BLaER1 treated with 17β-estradiol and CSF1 and Interleukin-3, amounts not matched to agents 10 nM and 100 nM (cell line): ENCODE measurements at regions not wholly inside any gene's neighbourhood (a gene's known extent, or its start where the extent isn't known, plus 50 kb on each side); places are given as distances from the start of the nearest gene placed in this dataset.

Experiments used
- H3K27ac ChIP-seq, 11 experiments: shearing (Covaris generic); formaldehyde crosslinking; 2 replicates each; pipeline ENCODE4 v1.8.1; 2022
- H3K27me3 ChIP-seq, 11 experiments: shearing (Covaris generic); formaldehyde crosslinking; 2 replicates each; pipeline ENCODE4 v1.8.1; 2022
- H3K36me3 ChIP-seq, 11 experiments: shearing (Covaris generic); formaldehyde crosslinking; 2 replicates each; pipeline ENCODE4 v1.8.1; 2022
- H3K4me1 ChIP-seq, 10 experiments: shearing (Covaris generic); formaldehyde crosslinking; 2 replicates each; pipeline ENCODE4 v1.8.1; 2022
- H3K4me2 ChIP-seq, 11 experiments: shearing (Covaris generic); formaldehyde crosslinking; 2 replicates each; pipeline ENCODE4 v1.8.1; 2022
- H3K4me3 ChIP-seq, 10 experiments: shearing (Covaris generic); formaldehyde crosslinking; 2 replicates each; pipeline ENCODE4 v1.8.1; 2022
- H3K9ac ChIP-seq, 11 experiments: shearing (Covaris generic); formaldehyde crosslinking; 2 replicates each; pipeline ENCODE4 v1.8.1; 2022
- H3K9me3 ChIP-seq, 11 experiments: shearing (Covaris generic); formaldehyde crosslinking; replicated peaks in 1 of 11; 2 replicates each; pipeline ENCODE4 v1.8.1; 2022
- H4K20me1 ChIP-seq, 11 experiments: shearing (Covaris generic); formaldehyde crosslinking; 2 replicates each; pipeline ENCODE4 v1.8.1; 2022
- Cebpa-rat ChIP-seq, 11 experiments: shearing (Covaris generic); IDR thresholded peaks; 2 replicates each; pipeline ENCODE4 v1.8.1; 2022

DNA sequence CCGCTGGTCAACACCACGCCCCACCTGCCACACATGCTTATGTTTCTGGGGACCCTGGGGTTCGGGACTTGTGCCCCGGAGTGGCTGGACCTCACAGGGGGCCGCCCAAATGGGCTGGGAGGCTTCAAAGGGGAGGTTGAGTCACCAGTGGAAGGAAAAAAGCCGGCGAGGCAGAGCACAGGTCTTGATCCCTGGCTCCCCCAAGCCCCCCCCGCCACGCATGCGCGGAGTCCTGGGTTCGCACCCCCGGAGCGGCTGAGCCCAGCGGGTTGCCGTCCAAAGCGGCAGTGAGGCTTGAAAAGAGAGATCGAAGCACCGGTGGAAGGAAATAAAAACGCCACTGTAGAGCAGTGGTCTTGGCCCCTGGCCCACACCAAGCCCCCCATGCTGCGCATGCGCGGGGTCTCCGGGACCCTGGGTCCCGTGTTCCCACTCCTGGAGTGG lies 313.5 kb downstream of the ALG10 start:
- Histone ChIP-seq H3K4me2 (no peak overlapping the region), H3K9ac (no peak overlapping the region), H3K4me1 (no peaks in the 10 kb centered on the region), H3K27me3 (no peaks in the 10 kb centered on the region), H4K20me1 (no peaks in the 10 kb centered on the region), H3K9me3 (peaks cover 100% of the 10 kb centered on the region in 11 experiments), H3K27ac (no peak overlapping the region), H3K4me3 (no peak overlapping the region), H3K36me3 (no peaks in the 10 kb centered on the region)
- no peak for TF ChIP-seq Cebpa-rat (IDR thresholded peaks at IDR 0.05)

DNA sequence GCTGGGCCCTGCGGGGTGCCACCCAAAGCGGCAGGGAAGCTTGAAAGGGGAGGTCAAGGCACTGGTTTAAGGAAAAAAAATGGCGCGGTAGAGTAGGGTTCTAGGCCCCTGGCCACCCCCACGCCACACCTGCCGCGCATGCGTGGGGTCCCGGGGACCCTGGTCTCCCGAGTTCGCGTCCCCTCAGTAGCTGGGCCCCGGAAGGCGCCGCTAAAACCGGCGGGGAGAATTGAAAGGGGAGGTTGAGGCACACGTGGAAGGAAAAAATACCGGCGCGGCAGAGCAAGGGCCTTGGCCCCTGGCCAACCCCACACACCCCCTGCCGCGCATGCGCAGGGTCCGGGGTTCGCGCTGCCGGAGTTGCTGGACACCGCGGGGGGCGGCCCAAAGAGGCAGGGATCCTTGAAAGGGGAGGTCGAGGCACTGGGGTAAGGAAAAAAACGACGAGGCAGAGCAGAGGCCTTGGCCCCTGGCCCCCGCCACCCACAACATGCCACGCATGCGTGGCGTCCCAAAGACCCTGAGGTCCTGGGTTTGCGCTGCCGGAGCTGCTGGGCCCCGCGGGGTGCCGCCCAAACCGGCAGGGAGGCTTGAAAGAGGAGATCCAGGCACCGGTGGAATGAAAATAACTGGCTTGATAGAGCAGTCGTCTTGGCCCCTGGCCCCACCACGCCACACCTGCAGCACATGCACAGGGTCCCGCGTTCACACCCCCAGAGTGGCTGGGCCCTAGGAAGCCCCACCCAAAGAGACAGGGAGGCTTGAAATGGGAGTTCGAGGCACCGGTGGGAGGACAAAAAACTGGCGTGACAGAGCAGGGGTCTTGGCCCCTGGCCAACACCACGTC lies 314.5 kb downstream of the ALG10 start:
- Histone ChIP-seq H4K20me1 (no peaks in the 10 kb centered on the region), H3K36me3 (no peaks in the 10 kb centered on the region), H3K27ac (no peak overlapping the region), H3K4me2 (no peak overlapping the region), H3K4me3 (peak overlapping the region in 1 of 10 experiments; percentile 31; a peak in 1 of 20 replicates), H3K4me1 (no peaks in the 10 kb centered on the region), H3K9me3 (peaks cover 100% of the 10 kb centered on the region in 11 experiments), H3K27me3 (no peaks in the 10 kb centered on the region), H3K9ac (no peak overlapping the region)
- no peak for TF ChIP-seq Cebpa-rat (IDR thresholded peaks at IDR 0.05)

DNA sequence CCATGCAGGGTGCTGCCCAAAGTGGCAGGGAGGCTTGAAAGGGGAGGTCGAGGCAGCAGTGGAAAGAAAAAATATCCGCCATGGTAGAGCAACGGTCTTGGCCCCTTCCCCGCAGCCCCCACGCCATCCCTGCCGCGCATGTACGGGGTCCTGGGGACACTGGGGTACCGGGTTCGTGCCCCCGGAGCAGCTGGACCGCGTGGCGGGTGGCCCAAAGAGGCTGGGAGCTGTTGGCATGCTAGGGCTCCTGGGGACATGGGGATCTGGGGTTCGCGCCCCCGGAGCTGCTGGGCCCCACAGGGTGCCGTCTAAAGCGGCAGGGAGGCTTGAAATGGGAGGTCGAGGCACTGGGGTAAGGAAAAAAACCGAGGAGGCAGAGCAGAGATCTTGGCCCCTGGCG lies 316.5 kb downstream of the ALG10 start:
- Histone ChIP-seq H3K4me2 (no peak overlapping the region), H3K27me3 (no peaks in the 10 kb centered on the region), H3K9me3 (peaks cover 100% of the 10 kb centered on the region in 11 experiments), H3K4me3 (peak overlapping the region in 1 of 10 experiments; percentile 22; a peak in 1 of 20 replicates), H3K4me1 (no peaks in the 10 kb centered on the region), H4K20me1 (no peaks in the 10 kb centered on the region), H3K27ac (no peak overlapping the region), H3K36me3 (no peaks in the 10 kb centered on the region), H3K9ac (no peak overlapping the region)
- no peak for TF ChIP-seq Cebpa-rat (IDR thresholded peaks at IDR 0.05)

DNA sequence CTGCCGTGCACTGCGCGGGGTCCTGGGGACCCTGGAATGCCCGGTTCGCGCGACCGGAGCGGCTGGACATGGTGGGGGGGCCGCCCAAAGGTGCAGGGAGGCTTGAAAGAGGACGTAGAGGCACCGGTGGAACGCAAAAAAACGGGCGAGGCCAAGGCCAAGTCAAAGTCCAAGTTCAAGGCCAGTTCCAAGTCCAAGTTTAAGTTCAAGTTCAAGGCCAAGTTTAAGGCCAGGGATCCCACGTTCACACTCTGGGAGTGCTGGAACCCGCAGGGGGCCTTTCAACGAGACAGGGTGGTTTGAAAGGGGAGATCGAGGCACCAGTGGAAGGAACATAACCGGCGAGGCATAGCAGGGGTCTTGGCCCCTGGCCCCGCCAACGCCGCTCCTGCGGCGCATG lies 317.6 kb downstream of the ALG10 start:
- Histone ChIP-seq H3K4me3 (no peak overlapping the region), H3K9ac (no peak overlapping the region), H3K27ac (no peak overlapping the region), H3K4me1 (no peaks in the 10 kb centered on the region), H3K27me3 (no peaks in the 10 kb centered on the region), H3K9me3 (peaks cover 100% of the 10 kb centered on the region in 11 experiments), H4K20me1 (no peaks in the 10 kb centered on the region), H3K36me3 (no peaks in the 10 kb centered on the region), H3K4me2 (no peak overlapping the region)
- no peak for TF ChIP-seq Cebpa-rat (IDR thresholded peaks at IDR 0.05)

DNA sequence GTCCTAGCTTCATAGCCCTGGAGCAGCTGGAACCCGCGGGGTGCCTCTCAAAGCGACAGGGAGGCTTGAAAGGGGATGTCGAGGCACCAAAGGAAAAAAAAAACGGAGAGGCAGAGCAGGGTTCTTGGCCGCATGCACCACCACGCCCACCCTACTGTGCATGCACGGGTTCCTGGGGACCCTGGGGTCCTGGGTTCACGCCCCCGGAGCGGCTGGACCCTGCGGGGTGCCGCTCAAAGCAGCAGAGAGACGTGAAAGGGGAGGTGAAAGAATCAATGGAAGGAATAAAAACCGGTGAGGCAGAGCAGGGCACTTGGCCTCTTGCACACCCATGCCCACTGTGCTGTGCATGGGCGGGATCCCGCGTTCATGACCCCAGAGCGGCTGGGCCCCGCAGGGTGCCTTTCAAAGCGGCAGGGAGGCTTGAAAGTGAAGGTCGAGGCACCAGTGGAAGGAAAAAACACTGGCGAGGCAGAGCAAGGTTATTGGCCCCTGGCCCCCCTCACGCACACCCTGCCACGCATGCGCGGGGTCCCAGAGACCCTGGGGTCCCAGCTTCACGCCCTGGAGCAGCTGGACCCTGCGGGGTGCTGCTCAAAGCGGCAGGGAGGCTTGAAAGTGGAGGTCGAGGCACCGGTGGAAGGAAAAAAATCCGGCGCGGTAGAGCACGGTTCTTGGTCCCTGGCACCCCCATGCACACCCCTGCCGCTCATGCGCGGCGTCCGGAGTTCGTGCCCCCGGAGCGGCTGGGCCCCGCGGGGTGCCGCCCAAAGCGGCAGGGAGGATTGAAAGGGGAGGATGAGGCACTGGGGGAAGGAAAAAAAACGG lies 318.5 kb downstream of the ALG10 start:
- no peaks in the 10 kb centered on the region for H3K36me3 ChIP-seq
- H3K27me3 ChIP-seq, result no peaks in the 10 kb centered on the region
- no peak overlapping the region for H3K9ac ChIP-seq
- H3K4me3 ChIP-seq, result no peak overlapping the region; a peak in 1 of 20 replicates
- H4K20me1 ChIP-seq, result no peaks in the 10 kb centered on the region
- peaks cover 100% of the 10 kb centered on the region in 11 experiments for H3K9me3 ChIP-seq
- no peak overlapping the region for H3K27ac ChIP-seq
- H3K4me2 ChIP-seq, result no peak overlapping the region
- no peak for TF ChIP-seq Cebpa-rat (IDR thresholded peaks at IDR 0.05)
- H3K4me1 ChIP-seq, result no peaks in the 10 kb centered on the region

DNA sequence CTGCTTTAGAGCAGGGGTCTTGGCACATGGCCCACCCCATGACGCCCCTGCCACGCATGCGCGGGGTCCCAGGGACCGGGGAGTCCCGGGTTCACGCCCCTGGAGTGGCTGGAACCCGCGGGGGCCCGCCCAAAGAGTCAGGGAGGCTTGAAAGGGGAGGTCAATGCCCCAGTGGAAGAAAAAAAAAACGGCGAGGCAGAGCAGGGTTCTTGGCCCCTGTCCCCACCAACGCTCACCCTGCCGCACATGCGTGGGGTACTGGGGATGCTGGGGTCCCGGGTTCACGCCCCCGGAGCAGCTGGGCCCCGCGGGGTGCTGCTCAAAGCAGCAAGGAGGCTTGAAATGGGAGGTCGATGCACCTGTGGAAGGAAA lies 319.1 kb downstream of the ALG10 start:
- no peak overlapping the region for H3K4me3 ChIP-seq
- no peak overlapping the region for H3K9ac ChIP-seq
- no peaks in the 10 kb centered on the region for H3K27me3 ChIP-seq
- H3K4me1 ChIP-seq, result no peaks in the 10 kb centered on the region
- no peak overlapping the region for H3K4me2 ChIP-seq
- H3K36me3 ChIP-seq, result no peaks in the 10 kb centered on the region
- no peak for TF ChIP-seq Cebpa-rat (IDR thresholded peaks at IDR 0.05)
- no peak overlapping the region for H3K27ac ChIP-seq
- H3K9me3 ChIP-seq, result peaks cover 100% of the 10 kb centered on the region in 11 experiments
- H4K20me1 ChIP-seq, result no peaks in the 10 kb centered on the region

DNA sequence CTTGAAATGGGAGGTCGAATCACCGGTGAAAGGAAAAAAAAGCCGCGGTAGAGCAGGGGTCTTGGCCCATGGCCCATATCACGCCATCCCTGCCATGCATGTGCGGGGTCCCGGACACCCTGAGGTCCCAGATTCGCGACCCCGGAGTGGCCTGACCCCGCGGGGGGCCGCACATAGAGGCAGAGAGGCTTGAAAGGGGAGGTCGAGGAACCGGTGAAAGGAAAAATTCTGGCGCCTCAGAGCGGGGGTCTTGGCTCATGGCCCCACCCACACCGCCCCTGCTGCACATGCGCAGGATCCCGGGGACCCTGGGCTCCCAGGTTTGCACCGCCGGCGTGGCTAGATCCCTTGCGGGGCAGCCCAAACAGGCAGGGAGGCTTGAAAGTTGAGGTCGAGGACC lies 319.8 kb downstream of the ALG10 start:
- H3K36me3 ChIP-seq, result no peaks in the 10 kb centered on the region
- no peaks in the 10 kb centered on the region for H3K4me1 ChIP-seq
- H3K4me3 ChIP-seq, result no peak overlapping the region
- no peak overlapping the region for H3K27ac ChIP-seq
- H3K4me2 ChIP-seq, result no peak overlapping the region
- no peak for TF ChIP-seq Cebpa-rat (IDR thresholded peaks at IDR 0.05)
- no peak overlapping the region for H3K9ac ChIP-seq
- H3K27me3 ChIP-seq, result no peaks in the 10 kb centered on the region
- peaks cover 100% of the 10 kb centered on the region in 11 experiments for H3K9me3 ChIP-seq
- H4K20me1 ChIP-seq, result no peaks in the 10 kb centered on the region

DNA sequence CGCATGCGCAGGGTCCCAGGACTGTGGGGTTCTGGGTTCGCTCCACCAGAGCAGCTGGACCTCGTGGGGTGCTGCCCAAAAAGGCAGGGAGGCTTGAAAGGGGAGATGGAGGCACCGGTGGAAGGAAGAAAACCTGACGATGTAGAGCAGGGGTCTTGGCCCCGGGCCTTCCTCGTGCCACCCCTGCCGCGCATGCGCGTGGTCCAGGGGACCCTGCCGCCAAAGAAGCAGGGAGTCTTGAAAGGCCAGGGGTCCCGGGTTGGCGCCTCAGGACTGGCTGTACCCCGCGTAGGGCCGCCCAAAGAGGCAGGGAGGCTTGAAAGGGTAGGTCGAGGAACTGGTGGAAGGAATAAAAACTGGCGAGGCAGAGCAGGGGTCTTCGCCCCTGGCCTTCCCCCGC lies 321.0 kb downstream of the ALG10 start:
- no peaks in the 10 kb centered on the region for H3K27me3 ChIP-seq
- no peaks in the 10 kb centered on the region for H3K36me3 ChIP-seq
- no peak overlapping the region for H3K27ac ChIP-seq
- no peaks in the 10 kb centered on the region for H4K20me1 ChIP-seq
- no peak for TF ChIP-seq Cebpa-rat (IDR thresholded peaks at IDR 0.05)
- H3K9me3 ChIP-seq, result peaks cover 100% of the 10 kb centered on the region in 11 experiments
- 0 out of 20 replicates have a peak overlapping the region, but pooled peaks of 1 of the 10 experiments have one; percentile 7 for H3K4me3 ChIP-seq
- H3K4me2 ChIP-seq, result no peak overlapping the region
- H3K4me1 ChIP-seq, result no peaks in the 10 kb centered on the region
- H3K9ac ChIP-seq, result no peak overlapping the region

DNA sequence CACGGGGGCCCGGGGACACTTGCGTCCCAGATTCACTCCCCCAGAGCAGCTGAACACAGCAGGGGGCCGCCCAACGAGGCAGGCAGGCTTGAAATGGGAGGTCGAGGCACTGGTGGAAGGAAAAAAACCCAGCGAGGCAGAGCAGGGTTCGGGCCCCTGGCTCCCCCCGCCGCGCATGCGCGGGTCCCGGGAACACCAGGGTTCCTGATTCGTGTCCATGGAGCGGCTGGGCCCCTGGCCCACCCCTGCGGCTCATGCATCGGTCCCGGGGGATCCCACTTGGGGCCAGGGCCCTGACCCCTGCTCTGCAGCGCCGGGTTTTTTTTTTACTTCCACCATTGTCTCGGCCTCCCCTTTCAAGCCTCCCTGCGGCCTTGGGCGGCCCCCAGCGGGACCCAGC lies 321.5 kb downstream of the ALG10 start:
- no peak overlapping the region for H3K4me2 ChIP-seq
- H3K9ac ChIP-seq, result no peak overlapping the region
- H3K4me3 ChIP-seq, result 0 out of 20 replicates have a peak overlapping the region, but pooled peaks of 1 of the 10 experiments have one; percentile 7
- no peaks in the 10 kb centered on the region for H3K27me3 ChIP-seq
- no peak for TF ChIP-seq Cebpa-rat (IDR thresholded peaks at IDR 0.05)
- H3K36me3 ChIP-seq, result no peaks in the 10 kb centered on the region
- no peaks in the 10 kb centered on the region for H4K20me1 ChIP-seq
- H3K4me1 ChIP-seq, result no peaks in the 10 kb centered on the region
- no peak overlapping the region for H3K27ac ChIP-seq
- peaks cover 99 to 100% (median 100%) of the 10 kb centered on the region in 11 experiments for H3K9me3 ChIP-seq
